CD4-positive, CD25-positive, alpha-beta regulatory T cell (primary cell): ENCODE measurements at regions not wholly inside any gene's neighbourhood (a gene's known extent, or its start where the extent isn't known, plus 50 kb on each side); places are given as distances from the start of the nearest gene placed in this dataset.

Experiments used
- ATAC-seq, 2 donors: fragments of 150-1000 bp; cut with Tn5 transposase; one replicate each; pipeline ENCODE4 v1.10.0; 2021; ENCODE audit warnings: low read depth in 2 of 2, moderate number of reproducible peaks in 2 of 2, moderate library complexity in 1 of 2
- DNase-seq, 3 donors: peaks; one replicate each; pipeline versions ENCODE4 v3.0.0 to v3.0.0-alpha.2; 2012 to 2022; ENCODE audit warnings: mixed read lengths in 1 of 3
- H3K27ac ChIP-seq: one replicate; pipeline ENCODE4 v1.7.0; 2013; ENCODE audit warnings: mild to moderate bottlenecking, low read length; ENCODE audit not compliant: insufficient read depth, poor library complexity, severe bottlenecking
- H3K27me3 ChIP-seq: one replicate; pipeline ENCODE4 v1.7.0; 2013; ENCODE audit warnings: low read length; ENCODE audit not compliant: control insufficient read depth, insufficient read depth
- H3K36me3 ChIP-seq: one replicate; pipeline ENCODE4 v1.7.0; 2013; ENCODE audit warnings: mild to moderate bottlenecking, low read length, moderate library complexity; ENCODE audit not compliant: control insufficient read depth, insufficient read depth
- H3K4me1 ChIP-seq: 2 replicates; pipeline ENCODE4 v1.7.0; 2013; ENCODE audit warnings: mild to moderate bottlenecking, low read length; ENCODE audit not compliant: insufficient read depth, control insufficient read depth, poor library complexity, severe bottlenecking
- H3K4me3 ChIP-seq: one replicate; pipeline ENCODE4 v1.7.0; 2013; ENCODE audit warnings: low read depth, mild to moderate bottlenecking, low read length, moderate library complexity
- H3K9me3 ChIP-seq, 2 experiments: 1 replicate in 1 of 2; 2 replicates in 1 of 2; pipeline ENCODE4 v1.7.0; 2013; ENCODE audit warnings: low read length in 2 of 2, mild to moderate bottlenecking in 1 of 2, moderate library complexity in 1 of 2; ENCODE audit not compliant: control insufficient read depth in 2 of 2
- H3K27ac Mint-ChIP-seq, 3 donors: one replicate each; pipeline ENCODE4 v1.8.0; 2020 to 2022; ENCODE audit warnings: mild to moderate bottlenecking in 3 of 3, mixed read lengths in 3 of 3, moderate library complexity in 2 of 3
- H3K27me3 Mint-ChIP-seq: one replicate; pipeline ENCODE4 v1.8.0; 2022; ENCODE audit warnings: mild to moderate bottlenecking, mixed read lengths
- H3K36me3 Mint-ChIP-seq: one replicate; pipeline ENCODE4 v1.8.0; 2020; ENCODE audit warnings: mixed read lengths
- H3K4me1 Mint-ChIP-seq, 4 donors: one replicate each; pipeline ENCODE4 v1.8.0; 2020 to 2022; ENCODE audit warnings: mixed read lengths in 4 of 4, mild to moderate bottlenecking in 1 of 4
- H3K4me3 Mint-ChIP-seq, 4 donors: one replicate each; pipeline ENCODE4 v1.8.0; 2020 to 2022; ENCODE audit warnings: mild to moderate bottlenecking in 4 of 4, mixed read lengths in 4 of 4, moderate library complexity in 3 of 4
- H3K9me3 Mint-ChIP-seq, 7 donors: one replicate each; pipeline ENCODE4 v1.8.0; 2020 to 2022; ENCODE audit warnings: mixed read lengths in 7 of 7, mild to moderate bottlenecking in 3 of 7, moderate library complexity in 2 of 7

DNA sequence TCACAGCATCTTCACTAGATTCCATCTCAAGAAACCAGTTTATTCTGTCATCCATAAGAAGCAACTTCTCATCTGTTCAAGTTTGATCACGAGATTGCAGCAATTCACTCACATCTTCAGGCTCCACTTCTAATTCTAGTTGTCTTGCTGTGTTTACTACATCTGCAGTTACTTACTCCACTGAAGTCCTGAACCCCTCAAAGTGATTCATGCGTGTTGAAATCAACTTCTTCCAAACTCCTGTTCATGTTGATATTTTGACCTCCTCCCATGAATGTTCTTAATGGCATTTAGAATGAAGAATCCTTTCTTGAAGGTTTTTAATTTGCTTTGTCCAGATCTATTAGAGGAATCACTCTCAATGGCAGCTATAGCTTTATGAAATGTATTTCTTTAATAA is 287.6 kb upstream of the TBL1XR1 start:
- H3K9me3 ChIP-seq: no peaks in the 10 kb centered on the region
- Mint-ChIP-seq H3K4me3 (no peak overlapping the region), H3K9me3 (peaks cover 0 to 7% (median 0%) of the 10 kb centered on the region in 7 donors), H3K27ac (no peak overlapping the region), H3K36me3 (no peaks in the 10 kb centered on the region), H3K27me3 (no peaks in the 10 kb centered on the region), H3K4me1 (peaks cover 0 to 8% (median 0%) of the 10 kb centered on the region in 4 donors)
- no peak for DNase-seq
- no peaks in the 10 kb centered on the region for H3K36me3 ChIP-seq
- no peak overlapping the region for H3K4me3 ChIP-seq
- ATAC-seq: no peak
- H3K27ac ChIP-seq: no peak overlapping the region
- H3K27me3 ChIP-seq: no peaks in the 10 kb centered on the region
- no peaks in the 10 kb centered on the region for H3K4me1 ChIP-seq

DNA sequence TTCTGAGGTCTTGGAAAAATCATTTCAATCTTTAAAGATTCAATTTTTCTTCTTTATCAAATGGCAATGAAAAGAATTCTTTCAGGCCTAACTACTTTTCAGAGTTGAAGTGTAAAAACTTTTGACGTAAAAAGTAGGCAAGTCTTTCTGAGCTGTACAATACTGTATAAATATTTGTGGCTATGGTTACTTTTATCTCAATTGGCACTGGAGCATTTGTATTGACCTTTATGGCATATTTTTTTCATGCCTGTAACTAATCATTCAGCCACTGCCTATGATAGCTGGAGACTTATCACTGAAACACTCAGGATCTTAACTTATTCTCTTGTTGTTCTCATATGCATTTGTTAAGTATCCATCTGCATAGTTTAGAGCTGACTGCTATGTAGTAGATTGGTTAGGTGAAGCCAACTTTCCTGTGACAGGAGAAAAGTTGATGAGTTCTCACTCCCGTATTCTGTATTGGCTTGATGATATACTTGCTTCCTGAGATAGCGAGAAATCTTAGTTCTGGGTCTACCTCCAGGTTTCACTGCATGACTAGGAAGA is 290.4 kb upstream of the TBL1XR1 start:
- no peaks in the 10 kb centered on the region for H3K36me3 ChIP-seq
- H3K9me3 ChIP-seq: no peaks in the 10 kb centered on the region
- DNase-seq: no peak
- Mint-ChIP-seq H3K27me3 (no peaks in the 10 kb centered on the region), H3K27ac (no peak overlapping the region), H3K36me3 (no peaks in the 10 kb centered on the region), H3K4me3 (no peak overlapping the region), H3K9me3 (peaks cover 0 to 7% (median 0%) of the 10 kb centered on the region in 7 donors), H3K4me1 (peaks cover 0 to 8% (median 0%) of the 10 kb centered on the region in 4 donors)
- no peaks in the 10 kb centered on the region for H3K27me3 ChIP-seq
- H3K4me1 ChIP-seq: no peaks in the 10 kb centered on the region
- H3K4me3 ChIP-seq: no peak overlapping the region
- no peak for ATAC-seq
- H3K27ac ChIP-seq: no peak overlapping the region

DNA sequence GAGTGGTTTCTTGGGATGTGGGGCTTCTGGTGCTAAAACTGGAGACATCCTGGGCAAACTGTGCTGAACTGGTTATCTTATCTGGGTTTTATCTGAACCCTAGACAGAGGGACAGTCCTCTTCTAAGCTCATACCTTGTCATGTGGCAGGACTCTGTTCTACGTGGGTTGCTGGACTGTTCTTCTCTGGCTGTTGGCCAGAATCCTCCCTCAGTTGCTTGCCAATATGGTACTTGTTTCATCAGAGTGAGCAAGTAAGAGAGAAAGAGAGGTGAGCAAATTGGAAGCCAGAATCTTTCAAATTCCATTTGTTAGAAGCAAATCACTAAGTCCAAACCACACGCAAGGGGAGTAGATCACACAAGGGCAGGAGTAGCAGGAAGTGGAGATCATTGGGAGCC is 291.5 kb upstream of the TBL1XR1 start:
- H3K9me3 ChIP-seq: no peaks in the 10 kb centered on the region
- H3K4me1 ChIP-seq: no peaks in the 10 kb centered on the region
- H3K27me3 ChIP-seq: no peaks in the 10 kb centered on the region
- H3K4me3 ChIP-seq: no peak overlapping the region
- ATAC-seq: no peak
- Mint-ChIP-seq H3K9me3 (peaks cover 0 to 7% (median 0%) of the 10 kb centered on the region in 7 donors), H3K27ac (peak overlapping the region in 1 of 3 donors; percentile 43), H3K4me3 (no peak overlapping the region), H3K36me3 (no peaks in the 10 kb centered on the region), H3K27me3 (no peaks in the 10 kb centered on the region), H3K4me1 (peaks cover 0 to 8% (median 0%) of the 10 kb centered on the region in 4 donors)
- no peak for DNase-seq
- no peak overlapping the region for H3K27ac ChIP-seq
- no peaks in the 10 kb centered on the region for H3K36me3 ChIP-seq

DNA sequence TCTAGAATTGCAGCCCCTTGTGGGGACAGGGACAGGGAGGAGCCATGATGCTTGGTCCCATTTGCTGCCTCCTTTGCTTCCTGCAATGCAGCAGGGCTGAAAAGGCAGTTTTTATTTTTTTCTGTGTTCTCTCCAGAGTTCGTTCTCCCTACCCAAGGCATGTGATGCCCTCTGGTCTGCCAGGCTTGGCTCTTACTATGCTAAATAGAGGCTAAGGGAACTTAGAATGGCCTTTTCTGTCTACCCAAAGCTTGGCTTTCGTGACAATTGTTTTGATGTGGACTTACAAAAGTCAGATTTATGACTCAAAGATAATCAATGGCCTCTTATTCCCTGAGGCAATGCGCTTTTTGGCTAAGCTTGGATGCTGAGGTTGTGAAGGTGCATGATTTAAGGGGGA is 293.3 kb upstream of the TBL1XR1 start:
- Mint-ChIP-seq H3K27ac (no peak overlapping the region), H3K27me3 (no peaks in the 10 kb centered on the region), H3K4me1 (peaks cover 0 to 8% (median 0%) of the 10 kb centered on the region in 4 donors), H3K9me3 (no peaks in the 10 kb centered on the region), H3K4me3 (no peak overlapping the region), H3K36me3 (no peaks in the 10 kb centered on the region)
- no peak for ATAC-seq
- no peak overlapping the region for H3K4me3 ChIP-seq
- H3K27ac ChIP-seq: no peak overlapping the region
- H3K27me3 ChIP-seq: no peaks in the 10 kb centered on the region
- H3K9me3 ChIP-seq: no peaks in the 10 kb centered on the region
- H3K36me3 ChIP-seq: no peaks in the 10 kb centered on the region
- no peak for DNase-seq
- no peaks in the 10 kb centered on the region for H3K4me1 ChIP-seq

DNA sequence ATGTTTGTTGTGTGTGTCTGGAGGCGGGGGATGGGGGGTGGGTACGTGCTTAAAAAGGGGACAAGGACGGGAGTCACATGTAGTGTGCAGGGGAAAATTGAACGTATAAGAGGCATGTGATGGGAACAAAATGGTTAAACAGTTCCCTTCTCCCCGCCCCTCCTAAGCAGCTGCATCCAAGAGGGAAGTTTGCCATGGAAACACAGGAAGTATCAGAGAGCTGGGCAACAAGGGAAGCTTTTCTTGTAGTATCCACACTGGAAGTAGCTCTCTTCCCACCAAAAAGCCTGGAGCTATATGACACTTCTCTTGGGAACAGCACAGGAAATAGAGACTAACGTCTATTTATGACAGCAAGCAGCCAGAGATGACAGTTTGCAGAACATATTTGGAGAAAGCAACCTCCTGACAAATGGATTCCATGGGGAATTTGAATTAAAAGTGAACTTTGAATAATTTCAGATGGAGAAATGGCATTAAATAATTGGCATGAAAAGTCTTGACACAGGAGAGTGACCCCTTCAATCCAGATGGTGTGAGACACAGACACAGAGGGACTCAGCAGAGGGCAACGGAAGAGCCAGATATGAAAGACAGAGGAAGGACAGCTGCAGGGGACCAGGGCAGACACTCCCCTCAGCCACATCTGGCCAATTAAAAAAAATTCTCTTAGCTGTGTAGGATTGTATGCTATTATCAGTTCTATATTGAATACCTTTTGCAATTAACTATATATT is 294.2 kb upstream of the TBL1XR1 start:
- no peak overlapping the region for H3K4me3 ChIP-seq
- Mint-ChIP-seq H3K27me3 (no peaks in the 10 kb centered on the region), H3K36me3 (no peaks in the 10 kb centered on the region), H3K9me3 (no peaks in the 10 kb centered on the region), H3K4me1 (peaks cover 0 to 8% (median 0%) of the 10 kb centered on the region in 4 donors), H3K4me3 (no peak overlapping the region), H3K27ac (no peak overlapping the region)
- no peaks in the 10 kb centered on the region for H3K27me3 ChIP-seq
- H3K27ac ChIP-seq: no peak overlapping the region
- H3K36me3 ChIP-seq: no peaks in the 10 kb centered on the region
- no peak for ATAC-seq
- no peak for DNase-seq
- no peaks in the 10 kb centered on the region for H3K9me3 ChIP-seq
- no peaks in the 10 kb centered on the region for H3K4me1 ChIP-seq

DNA sequence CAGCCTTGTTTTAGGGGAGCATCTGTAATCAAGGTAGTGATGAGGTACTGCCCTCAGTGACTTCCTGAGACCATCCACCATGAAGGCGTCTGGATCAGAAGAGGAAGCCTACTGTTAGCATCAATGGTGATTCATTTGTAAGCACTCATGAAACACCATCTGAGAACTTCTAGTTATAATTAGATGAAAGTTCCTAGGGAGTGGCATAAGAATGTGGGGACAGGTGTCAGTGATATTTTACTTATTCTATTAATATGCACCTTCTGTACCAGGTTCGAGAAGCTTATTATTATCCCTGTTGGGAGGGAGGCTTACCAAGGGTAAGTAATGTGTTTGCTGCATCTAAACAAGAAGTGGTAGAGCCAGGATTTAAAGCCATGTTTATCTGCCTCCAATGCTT is 295.8 kb upstream of the TBL1XR1 start:
- no peak overlapping the region for H3K27ac ChIP-seq
- Mint-ChIP-seq H3K36me3 (no peaks in the 10 kb centered on the region), H3K27me3 (no peaks in the 10 kb centered on the region), H3K9me3 (peaks cover 0 to 1% (median 0%) of the 10 kb centered on the region in 7 donors), H3K4me1 (peaks cover 0 to 8% (median 0%) of the 10 kb centered on the region in 4 donors), H3K4me3 (no peak overlapping the region), H3K27ac (peak overlapping the region in 1 of 3 donors; percentile 10)
- ATAC-seq (no peak), DNase-seq (no peak)
- H3K27me3 ChIP-seq: no peaks in the 10 kb centered on the region
- H3K9me3 ChIP-seq: no peaks in the 10 kb centered on the region
- H3K4me3 ChIP-seq: no peak overlapping the region
- no peaks in the 10 kb centered on the region for H3K36me3 ChIP-seq
- no peaks in the 10 kb centered on the region for H3K4me1 ChIP-seq

DNA sequence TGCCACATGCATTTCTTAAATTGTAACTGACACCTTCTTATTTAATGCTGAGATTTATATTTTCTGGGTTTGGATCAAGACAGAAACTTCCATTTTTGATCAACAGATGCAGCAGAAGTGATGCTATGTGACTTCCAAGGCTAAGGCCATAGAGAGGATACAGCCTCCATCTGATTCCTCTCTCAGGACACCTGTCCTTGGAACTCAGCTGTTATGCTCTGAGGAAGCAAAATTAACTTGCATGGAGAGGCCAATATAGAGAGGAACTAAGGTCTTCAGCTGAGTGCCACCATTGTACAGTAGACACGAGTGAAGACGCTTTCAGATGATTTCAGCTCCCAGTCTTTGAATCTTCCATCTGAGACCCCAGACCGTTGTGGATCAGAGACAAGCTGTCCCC is 296.9 kb upstream of the TBL1XR1 start:
- no peaks in the 10 kb centered on the region for H3K4me1 ChIP-seq
- Mint-ChIP-seq H3K27ac (no peak overlapping the region), H3K27me3 (no peaks in the 10 kb centered on the region), H3K4me1 (peaks cover 0 to 2% (median 0%) of the 10 kb centered on the region in 4 donors), H3K4me3 (no peak overlapping the region), H3K9me3 (peaks cover 0 to 1% (median 0%) of the 10 kb centered on the region in 7 donors), H3K36me3 (no peaks in the 10 kb centered on the region)
- H3K36me3 ChIP-seq: no peaks in the 10 kb centered on the region
- no peak overlapping the region for H3K27ac ChIP-seq
- H3K9me3 ChIP-seq: no peaks in the 10 kb centered on the region
- H3K4me3 ChIP-seq: no peak overlapping the region
- DNase-seq (no peak), ATAC-seq (no peak)
- H3K27me3 ChIP-seq: no peaks in the 10 kb centered on the region

DNA sequence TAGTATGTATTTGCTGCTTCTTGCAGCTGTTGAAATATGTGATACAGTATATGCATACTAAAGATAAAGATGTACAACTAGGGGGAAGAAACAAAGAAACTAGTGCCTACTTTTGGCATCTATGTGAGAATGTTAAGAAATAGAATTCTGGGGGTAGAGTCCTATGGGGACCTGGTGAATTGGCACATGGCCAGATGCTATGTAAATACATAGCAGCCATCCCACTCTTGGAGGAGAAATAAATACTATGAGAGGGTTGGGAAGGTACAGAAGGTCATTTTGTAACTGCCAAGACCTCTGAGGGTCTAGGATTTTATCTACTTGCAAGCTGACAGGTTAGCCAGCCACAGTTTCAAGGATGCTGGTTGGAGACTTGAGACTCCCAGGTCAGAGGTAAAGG is 298.3 kb upstream of the TBL1XR1 start:
- Mint-ChIP-seq H3K36me3 (peaks cover 3% of the 10 kb centered on the region), H3K9me3 (peaks cover 0 to 4% (median 0%) of the 10 kb centered on the region in 7 donors), H3K27me3 (no peaks in the 10 kb centered on the region), H3K4me1 (peaks cover 0 to 6% (median 1%) of the 10 kb centered on the region in 4 donors), H3K4me3 (no peak overlapping the region), H3K27ac (no peak overlapping the region)
- Histone ChIP-seq H3K27me3 (no peaks in the 10 kb centered on the region), H3K36me3 (no peaks in the 10 kb centered on the region), H3K27ac (no peak overlapping the region), H3K4me1 (no peaks in the 10 kb centered on the region), H3K9me3 (no peaks in the 10 kb centered on the region), H3K4me3 (no peak overlapping the region)
- DNase-seq: no peak
- no peak for ATAC-seq
